Fibroblast of pulmonary artery (primary cell): ENCODE measurements at regions not wholly inside any gene's neighbourhood (a gene's known extent, or its start where the extent isn't known, plus 50 kb on each side); places are given as distances from the start of the nearest gene placed in this dataset.

Experiments used
- DNase-seq: peaks from one replicate; pipeline ENCODE4 v3.0.0-alpha.2; 2010; ENCODE audit warnings: low read depth
- H3K4me3 ChIP-seq: replicated peaks from 2 replicates; pipeline ENCODE4 v1.5.1; 2011; ENCODE audit warnings: low read depth, mild to moderate bottlenecking, control low read depth, low read length, moderate library complexity
- CTCF ChIP-seq: IDR thresholded peaks from 2 replicates; pipeline ENCODE4 v1.5.1; 2011; ENCODE audit warnings: mild to moderate bottlenecking, control low read depth, low read length, inconsistent platforms; ENCODE audit errors: missing control alignments

DNA sequence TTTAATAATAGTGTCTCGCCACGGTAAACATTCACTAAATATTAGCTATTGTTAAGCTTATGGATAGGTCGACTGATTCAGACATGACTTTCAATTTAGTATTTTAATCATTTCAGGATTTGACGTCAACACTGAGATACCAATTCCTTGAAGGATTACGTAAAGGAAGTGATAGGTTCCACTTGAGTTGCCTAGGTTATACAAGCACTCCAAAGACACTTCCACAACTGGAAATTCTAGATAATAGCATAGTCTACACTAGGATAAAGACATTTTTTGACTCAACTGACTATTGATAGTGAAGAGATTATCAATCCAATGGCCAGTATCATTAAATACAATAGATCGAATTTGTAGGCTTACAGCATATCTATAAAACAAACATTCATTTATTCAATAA, 63.9 kb upstream of the NHSL1 start:
- DNase-seq = no peak
- H3K4me3 ChIP-seq = no peak overlapping the region
- TF ChIP-seq CTCF = no peak

DNA sequence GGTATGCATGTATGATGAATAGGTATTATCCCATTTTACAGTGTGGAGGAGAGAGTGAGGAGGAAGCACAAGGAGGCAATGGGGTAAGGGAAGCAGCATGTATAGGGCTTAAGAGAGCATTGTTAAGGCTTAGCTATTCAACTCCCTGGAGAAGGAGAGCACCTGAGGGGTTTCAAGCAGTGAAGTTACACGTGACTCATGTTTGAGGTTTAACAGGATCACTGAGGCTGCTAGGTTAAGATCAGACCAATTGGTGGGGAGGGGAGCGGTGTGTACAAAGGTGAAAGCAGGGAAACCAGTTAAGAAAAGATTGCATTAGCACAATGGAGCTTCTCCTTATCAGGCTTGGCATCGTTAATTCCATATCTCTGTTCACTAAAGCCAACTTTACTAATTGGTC, 64.4 kb upstream of the NHSL1 start:
- no peak for TF ChIP-seq CTCF
- no peak for DNase-seq

DNA sequence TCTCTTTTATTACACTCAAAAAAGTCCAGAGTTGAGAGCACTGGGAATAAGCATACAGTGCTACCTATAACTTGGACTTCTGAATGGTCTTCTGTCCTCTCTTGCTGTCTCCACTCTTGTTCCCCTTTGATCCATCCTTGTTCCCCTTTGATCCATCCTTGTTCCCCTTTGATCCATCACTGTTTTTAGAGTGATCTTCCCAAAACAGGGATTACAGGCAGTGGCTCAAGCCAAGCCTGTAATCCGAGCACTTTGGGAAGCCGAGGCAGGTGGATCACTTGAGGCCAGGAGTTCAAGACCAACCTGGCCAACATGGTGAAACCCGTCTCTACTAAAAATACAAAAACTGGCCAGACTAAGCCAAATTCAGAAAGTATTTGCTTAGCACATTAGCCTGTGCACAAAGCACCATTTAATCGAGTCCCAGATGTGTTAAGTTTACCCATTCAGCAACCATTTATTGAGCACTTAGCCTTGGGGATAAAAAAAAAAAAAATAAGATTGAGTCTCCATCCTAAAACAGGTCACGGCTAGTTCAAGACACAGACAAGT, 65.0 kb upstream of the NHSL1 start:
- no peak for TF ChIP-seq CTCF

More for the DNA sequence above, 64.4 kb upstream of the NHSL1 start:
- no peak overlapping the region for H3K4me3 ChIP-seq

GRCh38 chr6:138567052-138567451, 67.8 kb upstream of the NHSL1 start:
- no peak for TF ChIP-seq CTCF
- no peak for DNase-seq
- no peak overlapping the region for H3K4me3 ChIP-seq

More for the DNA sequence above, 65.0 kb upstream of the NHSL1 start:
- no peak overlapping the region for H3K4me3 ChIP-seq
- no peak for DNase-seq

DNA sequence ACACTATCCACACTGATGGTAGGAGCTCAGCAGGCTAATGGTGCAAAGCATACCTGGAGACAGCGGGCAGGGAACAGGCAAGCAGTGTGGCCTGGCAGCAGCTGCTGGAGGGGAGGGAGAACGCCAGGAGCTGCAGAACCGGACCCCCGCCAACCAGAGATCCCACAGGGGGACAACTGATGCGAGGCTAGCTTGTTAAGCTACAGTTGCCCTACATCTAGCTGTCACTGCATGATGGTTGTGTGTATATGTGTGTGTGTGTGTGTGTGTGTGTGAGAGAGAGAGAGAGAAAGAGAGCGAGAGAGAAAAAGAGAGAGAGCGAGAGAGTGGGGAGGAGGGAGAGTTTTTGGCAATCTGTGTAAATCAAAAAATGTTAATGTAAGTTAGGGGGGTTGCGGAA, 69.7 kb upstream of the NHSL1 start:
- no peak for TF ChIP-seq CTCF
- DNase-seq = no peak
- no peak overlapping the region for H3K4me3 ChIP-seq

DNA sequence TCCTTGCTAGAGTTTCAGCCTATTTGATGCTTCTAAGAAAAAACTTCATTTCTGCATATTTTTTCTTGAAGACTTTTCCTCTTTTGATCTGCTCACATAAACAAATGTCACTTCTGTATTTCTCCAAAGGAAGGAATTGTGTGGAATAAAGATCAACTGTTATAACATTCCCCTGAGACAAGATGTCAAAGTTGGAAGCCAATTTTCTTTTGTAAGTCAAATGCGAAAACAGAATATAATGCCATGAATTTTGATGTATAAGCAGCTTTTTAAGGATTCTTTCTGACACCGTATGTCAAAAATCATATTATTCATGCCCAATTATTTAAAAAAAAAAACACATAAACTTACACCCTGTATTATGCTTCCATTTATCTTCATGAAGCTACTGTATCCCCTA, 70.3 kb upstream of the NHSL1 start:
- no peak for TF ChIP-seq CTCF

DNA sequence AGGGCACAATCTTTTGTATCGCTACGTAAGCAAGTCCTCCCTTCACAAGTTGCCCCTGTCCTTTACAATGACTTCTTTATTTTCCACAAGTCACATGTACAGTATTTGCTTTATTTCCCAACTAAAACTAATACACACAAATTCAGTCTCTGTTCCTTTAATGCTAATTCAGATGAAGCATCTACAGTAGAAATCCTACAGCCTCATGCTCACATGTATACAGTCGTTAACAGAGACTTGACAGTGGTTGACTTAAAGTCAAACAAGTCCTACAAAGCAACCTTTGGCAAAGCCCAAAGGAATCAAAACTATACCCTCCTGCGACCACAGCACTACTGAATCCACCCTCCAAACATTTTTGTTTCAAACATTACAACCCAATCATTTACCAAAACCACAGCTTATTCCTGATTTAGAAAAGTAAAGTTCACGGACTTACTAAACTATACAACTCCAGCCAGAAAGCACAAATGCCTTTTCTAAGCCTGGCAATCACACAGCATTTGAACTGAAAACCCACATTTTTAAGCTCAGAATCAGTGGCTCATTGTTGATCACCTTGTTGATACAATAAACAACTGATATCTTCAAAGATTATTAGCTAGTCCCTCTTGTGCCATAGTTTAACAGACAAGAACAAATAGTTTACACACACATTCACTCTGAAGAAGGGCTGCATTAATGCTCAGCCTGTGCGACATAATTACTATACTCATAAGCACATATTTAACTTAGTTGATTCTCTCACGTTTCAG, 70.9 kb upstream of the NHSL1 start:
- no peak overlapping the region for H3K4me3 ChIP-seq
- DNase-seq = no peak
- TF ChIP-seq CTCF = no peak

More for the DNA sequence above, 70.3 kb upstream of the NHSL1 start:
- no peak overlapping the region for H3K4me3 ChIP-seq
- no peak for DNase-seq
